GM10266 (cell line): ENCODE measurements at regions not wholly inside any gene's neighbourhood (a gene's known extent, or its start where the extent isn't known, plus 50 kb on each side); places are given as distances from the start of the nearest gene placed in this dataset.

Source experiments
- DNase-seq: peaks from one replicate; pipeline ENCODE4 v3.0.0; 2012; ENCODE audit errors: extremely low spot score
- TF ChIP-seq, protein P1 (sequence below): IDR thresholded peaks from 2 replicates; pipeline ENCODE4 v1.5.1; 2012; ENCODE audit warnings: mild to moderate bottlenecking, low read depth; ENCODE audit not compliant: control insufficient read depth, insufficient read depth; ENCODE audit errors: missing control alignments

DNA sequence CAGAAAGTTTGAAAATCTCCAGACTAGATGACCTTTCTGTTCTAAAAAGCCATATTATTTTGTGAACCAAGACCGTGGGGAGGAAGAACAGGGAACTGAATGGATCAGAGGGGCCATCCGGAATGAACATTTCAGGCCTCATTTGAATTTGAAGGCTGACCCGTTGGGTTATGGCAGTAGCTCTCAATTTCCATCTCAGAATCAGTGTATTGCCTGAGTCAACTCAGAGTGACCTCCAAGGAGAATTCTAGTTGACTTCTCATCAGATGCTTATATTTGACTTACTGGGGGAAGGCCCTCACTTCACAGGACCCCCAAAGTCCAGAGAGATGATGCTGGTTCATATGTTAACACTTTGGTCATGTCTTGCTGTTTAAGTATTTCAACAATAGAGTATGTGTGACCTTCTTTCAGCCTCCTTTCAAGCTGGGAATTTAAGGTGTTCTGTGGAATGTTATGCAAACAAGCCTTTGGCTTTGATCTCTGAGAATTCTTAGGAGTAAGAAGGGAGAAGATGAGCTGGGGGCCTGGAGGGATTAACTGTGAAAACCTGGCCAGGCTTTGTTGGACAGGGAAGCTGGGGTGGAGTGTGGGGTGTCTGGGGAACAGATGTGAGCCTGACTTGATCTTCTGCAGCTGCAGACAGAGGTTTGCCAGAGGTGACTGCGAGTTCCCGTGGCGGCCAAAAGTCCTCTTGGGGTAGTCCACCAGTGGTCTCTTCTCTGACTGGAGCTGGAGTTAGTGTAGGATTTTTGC lies 111.2 kb upstream of the RGMA start:
- TF ChIP-seq, protein P1, sequence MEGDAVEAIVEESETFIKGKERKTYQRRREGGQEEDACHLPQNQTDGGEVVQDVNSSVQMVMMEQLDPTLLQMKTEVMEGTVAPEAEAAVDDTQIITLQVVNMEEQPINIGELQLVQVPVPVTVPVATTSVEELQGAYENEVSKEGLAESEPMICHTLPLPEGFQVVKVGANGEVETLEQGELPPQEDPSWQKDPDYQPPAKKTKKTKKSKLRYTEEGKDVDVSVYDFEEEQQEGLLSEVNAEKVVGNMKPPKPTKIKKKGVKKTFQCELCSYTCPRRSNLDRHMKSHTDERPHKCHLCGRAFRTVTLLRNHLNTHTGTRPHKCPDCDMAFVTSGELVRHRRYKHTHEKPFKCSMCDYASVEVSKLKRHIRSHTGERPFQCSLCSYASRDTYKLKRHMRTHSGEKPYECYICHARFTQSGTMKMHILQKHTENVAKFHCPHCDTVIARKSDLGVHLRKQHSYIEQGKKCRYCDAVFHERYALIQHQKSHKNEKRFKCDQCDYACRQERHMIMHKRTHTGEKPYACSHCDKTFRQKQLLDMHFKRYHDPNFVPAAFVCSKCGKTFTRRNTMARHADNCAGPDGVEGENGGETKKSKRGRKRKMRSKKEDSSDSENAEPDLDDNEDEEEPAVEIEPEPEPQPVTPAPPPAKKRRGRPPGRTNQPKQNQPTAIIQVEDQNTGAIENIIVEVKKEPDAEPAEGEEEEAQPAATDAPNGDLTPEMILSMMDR: no peak
- no peak for DNase-seq

DNA sequence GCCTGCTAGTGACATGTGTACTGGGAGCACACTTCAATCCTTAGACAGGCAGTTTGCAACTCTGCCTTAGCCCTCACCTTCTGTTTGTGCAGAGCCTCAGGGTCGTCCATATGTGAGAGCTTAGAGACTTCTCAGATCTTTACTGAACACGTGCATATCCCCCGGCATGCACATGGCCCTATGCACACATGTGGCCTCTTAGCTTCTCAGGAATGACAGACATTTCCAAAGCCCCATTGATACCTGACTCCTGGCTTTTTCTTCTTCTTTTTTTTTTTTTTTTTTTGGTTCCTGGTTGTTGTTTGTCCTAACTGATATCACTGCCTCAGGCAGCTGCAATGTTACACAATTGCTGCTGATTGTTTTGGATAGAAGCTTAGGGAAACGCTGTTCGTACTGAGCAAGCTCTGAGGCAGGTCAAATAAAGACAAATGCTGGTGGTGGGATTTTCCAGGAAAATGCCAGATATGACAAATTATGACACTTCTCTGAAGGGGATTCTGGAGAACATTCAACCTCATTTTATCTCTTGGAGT lies 107.2 kb upstream of the RGMA start:
- TF ChIP-seq, protein P1: no peak
- no peak for DNase-seq

DNA sequence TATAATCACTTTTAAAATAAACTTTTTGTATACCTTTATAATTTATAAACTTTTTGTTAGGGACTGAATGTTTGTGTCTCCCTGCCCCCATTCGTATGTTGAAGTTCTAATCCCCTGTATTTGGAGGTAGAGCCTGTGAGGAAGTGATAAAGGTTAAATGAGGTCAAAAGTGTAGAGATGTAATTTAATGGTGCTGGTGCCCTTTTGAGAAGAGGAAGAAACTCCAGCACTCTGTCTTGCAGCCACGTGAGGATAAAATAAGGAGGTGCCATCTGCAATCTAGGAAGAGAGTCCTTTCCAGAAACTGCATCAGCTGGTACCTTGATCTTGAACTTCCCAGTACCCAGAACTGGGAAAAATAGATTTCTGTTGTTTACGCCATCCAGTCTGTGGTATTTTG lies 106.1 kb upstream of the RGMA start:
- DNase-seq: no peak
- TF ChIP-seq, protein P1: no peak

DNA sequence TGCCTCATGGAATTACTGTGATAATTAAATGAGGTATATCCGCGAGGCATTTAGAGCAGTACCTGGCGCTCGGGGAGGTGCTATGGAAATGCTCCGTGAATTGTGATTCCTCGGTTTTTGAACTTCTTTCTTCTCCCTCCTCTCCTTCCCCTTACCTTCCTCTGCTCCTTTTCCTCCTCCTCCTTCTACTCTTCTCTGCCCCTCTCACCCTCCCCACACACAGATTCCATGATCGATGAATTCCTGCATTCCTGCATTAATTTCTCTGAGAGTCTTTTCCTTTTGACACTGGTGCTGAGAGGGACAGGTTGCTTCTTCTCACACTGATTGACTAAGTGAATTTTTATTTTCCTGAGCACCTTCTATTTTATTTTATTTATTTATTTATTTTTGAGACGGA lies 101.2 kb upstream of the RGMA start:
- TF ChIP-seq, protein P1: no peak

DNA sequence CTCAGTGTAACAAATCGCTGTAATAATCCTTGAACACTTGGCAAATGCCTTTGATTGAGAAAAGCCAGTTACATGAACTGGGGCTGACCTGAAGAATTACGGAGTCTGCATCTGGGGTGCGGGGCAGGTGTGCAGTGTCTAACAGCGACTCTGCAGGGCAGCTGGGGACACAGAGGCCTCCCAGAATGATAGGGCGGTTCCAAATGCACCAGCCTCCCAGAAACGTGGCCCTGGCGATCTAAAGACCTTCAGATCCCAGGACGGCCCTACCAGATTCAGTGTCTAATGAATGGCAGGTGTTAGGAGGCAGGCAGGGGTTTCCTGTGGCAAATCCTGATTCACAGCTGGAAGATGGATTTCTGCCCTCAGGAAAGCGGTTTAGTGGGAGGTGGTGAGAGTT lies 100.5 kb upstream of the RGMA start:
- DNase-seq: no peak
- TF ChIP-seq, protein P1: no peak

More for the DNA sequence above, 101.2 kb upstream of the RGMA start:
- DNase-seq: no peak

DNA sequence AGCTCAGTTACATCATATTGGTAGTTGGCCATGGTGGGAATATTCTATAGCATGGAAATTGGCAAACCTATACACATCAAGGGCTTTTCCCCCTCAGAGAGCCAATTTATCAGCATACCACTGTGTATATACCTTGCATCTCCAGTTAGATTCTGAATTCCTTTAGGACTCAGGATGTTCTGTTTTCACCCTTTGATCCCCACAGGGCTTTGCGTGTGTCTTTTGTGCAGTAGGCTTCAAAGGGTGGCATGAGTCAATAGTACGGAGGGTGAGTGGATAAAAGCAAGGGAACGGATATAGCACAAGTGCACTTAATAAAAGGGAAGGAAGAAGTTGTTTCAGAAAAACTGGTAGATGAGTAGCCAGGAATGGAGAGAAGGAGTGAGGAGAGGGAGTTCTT lies 99.2 kb upstream of the RGMA start:
- no peak for DNase-seq

DNA sequence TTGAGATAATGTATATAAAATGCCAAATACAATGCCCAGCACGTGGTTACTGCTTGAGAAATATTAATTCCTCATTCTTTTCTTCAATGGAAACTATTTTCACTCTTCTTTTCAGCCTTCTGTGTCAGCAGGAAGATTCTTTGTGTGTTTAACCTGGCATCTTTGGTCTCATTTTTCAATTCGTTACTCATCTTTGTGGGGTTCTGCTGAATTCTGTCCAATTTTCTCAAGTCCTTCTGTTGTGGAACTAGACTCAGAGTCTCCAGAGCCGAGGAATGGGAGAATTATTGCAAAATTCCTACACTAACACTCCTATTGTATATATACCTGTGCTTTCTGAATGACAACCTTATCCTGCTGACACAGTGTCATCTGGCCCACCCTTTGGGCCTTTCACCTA lies 96.8 kb upstream of the RGMA start:
- DNase-seq: no peak

More for the DNA sequence above, 99.2 kb upstream of the RGMA start:
- TF ChIP-seq, protein P1: no peak

More for the DNA sequence above, 96.8 kb upstream of the RGMA start:
- TF ChIP-seq, protein P1: no peak
